ENCODE measurements at regions not wholly inside any gene's neighbourhood (a gene's known extent, or its start where the extent isn't known, plus 50 kb on each side); places are given as distances from the start of the nearest gene placed in this dataset.

GRCh38 chr18:78741381-78742217 is 238.0 kb upstream of the SALL3 start:
- TF ChIP-seq JUND (IDR thresholded peaks at IDR 0.05; ENCODE audit: low read depth): no peak
- in situ Hi-C loops (cut with HindIII; ENCODE audit: low pct_unique_long_range_greater_than_20kb, low sequenced_read_pairs): no loop called here
- no peak for DNase-seq (ENCODE audit: low read depth in 1 of 2, low spot score in 1 of 2)

GRCh38 chr18:78742218-78742745 is 237.3 kb upstream of the SALL3 start:
- in situ Hi-C loops (cut with HindIII; ENCODE audit: low pct_unique_long_range_greater_than_20kb, low sequenced_read_pairs): no loop called here
- no peak for TF ChIP-seq JUND (IDR thresholded peaks at IDR 0.05; ENCODE audit: low read depth)
- DNase-seq (ENCODE audit: low read depth in 1 of 2, low spot score in 1 of 2): no peak

GRCh38 chr18:78743078-78743477 is 236.5 kb upstream of the SALL3 start:
- in situ Hi-C loops (cut with HindIII; ENCODE audit: low pct_unique_long_range_greater_than_20kb, low sequenced_read_pairs): no loop called here

GRCh38 chr18:78751664-78752063 is 228.0 kb upstream of the SALL3 start:
- in situ Hi-C loops (cut with HindIII; ENCODE audit: low pct_unique_long_range_greater_than_20kb, low sequenced_read_pairs): no loop called here
- DNase-seq (ENCODE audit: low read depth in 1 of 2, low spot score in 1 of 2): no peak
- TF ChIP-seq JUND (IDR thresholded peaks at IDR 0.05; ENCODE audit: low read depth): no peak

More at GRCh38 chr18:78743078-78743477, 236.5 kb upstream of the SALL3 start:
- TF ChIP-seq JUND (IDR thresholded peaks at IDR 0.05; ENCODE audit: low read depth): no peak
- no peak for DNase-seq (ENCODE audit: low read depth in 1 of 2, low spot score in 1 of 2)

GRCh38 chr18:78753240-78753639 is 226.4 kb upstream of the SALL3 start:
- DNase-seq (ENCODE audit: low read depth in 1 of 2, low spot score in 1 of 2): no peak
- in situ Hi-C loops (cut with HindIII; ENCODE audit: low pct_unique_long_range_greater_than_20kb, low sequenced_read_pairs): no loop called here

GRCh38 chr18:78754311-78755043 is 225.1 kb upstream of the SALL3 start:
- TF ChIP-seq JUND (IDR thresholded peaks at IDR 0.05; ENCODE audit: low read depth): no peak
- in situ Hi-C loops (cut with HindIII; ENCODE audit: low pct_unique_long_range_greater_than_20kb, low sequenced_read_pairs): no loop called here

More at GRCh38 chr18:78753240-78753639, 226.4 kb upstream of the SALL3 start:
- no peak for TF ChIP-seq JUND (IDR thresholded peaks at IDR 0.05; ENCODE audit: low read depth)

GRCh38 chr18:78757014-78757413 is 222.6 kb upstream of the SALL3 start:
- in situ Hi-C loops (cut with HindIII; ENCODE audit: low pct_unique_long_range_greater_than_20kb, low sequenced_read_pairs): no loop called here
- DNase-seq (ENCODE audit: low read depth in 1 of 2, low spot score in 1 of 2): no peak
- no peak for TF ChIP-seq JUND (IDR thresholded peaks at IDR 0.05; ENCODE audit: low read depth)

More at GRCh38 chr18:78754311-78755043, 225.1 kb upstream of the SALL3 start:
- DNase-seq (ENCODE audit: low read depth in 1 of 2, low spot score in 1 of 2): no peak

GRCh38 chr18:78758496-78758895 is 221.1 kb upstream of the SALL3 start:
- no peak for DNase-seq (ENCODE audit: low read depth in 1 of 2, low spot score in 1 of 2)
- TF ChIP-seq JUND (IDR thresholded peaks at IDR 0.05; ENCODE audit: low read depth): no peak
- in situ Hi-C loops (cut with HindIII; ENCODE audit: low pct_unique_long_range_greater_than_20kb, low sequenced_read_pairs): no loop called here

GRCh38 chr18:78762753-78763152 is 216.9 kb upstream of the SALL3 start:
- no peak for TF ChIP-seq JUND (IDR thresholded peaks at IDR 0.05; ENCODE audit: low read depth)
- no peak for DNase-seq (ENCODE audit: low read depth in 1 of 2, low spot score in 1 of 2)
- in situ Hi-C loops (cut with HindIII; ENCODE audit: low pct_unique_long_range_greater_than_20kb, low sequenced_read_pairs): no loop called here

GRCh38 chr18:78764544-78764943 is 215.1 kb upstream of the SALL3 start:
- in situ Hi-C loops (cut with HindIII; ENCODE audit: low pct_unique_long_range_greater_than_20kb, low sequenced_read_pairs): no loop called here
- TF ChIP-seq JUND (IDR thresholded peaks at IDR 0.05; ENCODE audit: low read depth): no peak
- no peak for DNase-seq (ENCODE audit: low read depth in 1 of 2, low spot score in 1 of 2)

GRCh38 chr18:78765142-78765541 is 214.5 kb upstream of the SALL3 start:
- no peak for TF ChIP-seq JUND (IDR thresholded peaks at IDR 0.05; ENCODE audit: low read depth)
- in situ Hi-C loops (cut with HindIII; ENCODE audit: low pct_unique_long_range_greater_than_20kb, low sequenced_read_pairs): no loop called here
- DNase-seq (ENCODE audit: low read depth in 1 of 2, low spot score in 1 of 2): no peak

GRCh38 chr18:78765637-78766281 is 213.9 kb upstream of the SALL3 start:
- TF ChIP-seq JUND (IDR thresholded peaks at IDR 0.05; ENCODE audit: low read depth): no peak
- DNase-seq (ENCODE audit: low read depth in 1 of 2, low spot score in 1 of 2): no peak
- in situ Hi-C loops (cut with HindIII; ENCODE audit: low pct_unique_long_range_greater_than_20kb, low sequenced_read_pairs): no loop called here

Data from T47D (cell line).